ENCODE measurements at regions not wholly inside any gene's neighbourhood (a gene's known extent, or its start where the extent isn't known, plus 50 kb on each side); places are given as distances from the start of the nearest gene placed in this dataset.

DNA sequence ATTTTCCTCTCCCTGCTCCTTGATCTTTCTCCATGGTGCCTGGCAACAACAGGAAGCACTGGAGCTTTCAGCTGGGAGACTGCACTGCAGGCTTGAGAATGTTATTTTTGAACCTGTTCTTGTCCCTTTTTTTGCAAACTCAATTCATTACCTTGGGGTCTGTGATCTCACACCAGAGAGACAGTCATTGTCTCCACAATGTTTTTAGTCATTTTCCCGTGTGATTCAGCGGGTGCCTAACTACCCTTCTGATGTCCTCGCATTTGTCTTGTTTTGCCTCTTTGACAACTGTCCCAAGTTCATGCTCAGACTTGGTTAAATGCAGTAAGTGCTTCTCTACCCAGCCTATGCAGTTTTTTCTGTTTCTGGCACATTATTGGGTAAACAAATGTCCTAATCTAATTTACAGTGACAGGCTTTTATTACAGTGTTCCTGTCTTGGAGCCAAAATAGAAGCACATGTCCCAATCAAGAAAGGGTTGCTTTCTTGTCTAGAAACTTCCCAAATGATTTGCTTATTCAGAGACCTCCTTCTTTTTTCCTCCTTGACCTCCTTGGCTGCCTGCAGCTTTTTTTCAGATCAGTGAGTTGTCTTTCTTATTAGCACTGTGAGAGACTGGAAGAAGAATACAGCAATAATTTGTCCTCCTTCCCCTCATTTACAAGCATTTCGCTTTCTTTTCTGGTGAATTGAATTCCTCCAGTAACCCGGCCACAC, 162.4 kb downstream of the NSUN3 start:
- no peaks in the 10 kb centered on the region for H3K27me3 ChIP-seq (ENCODE audit: insufficient read depth, low read length, poor library complexity)
- DNase-seq = no peak
- no peak overlapping the region for H2AFZ ChIP-seq (ENCODE audit: low read depth, low read length)
- H3K4me2 ChIP-seq (ENCODE audit: insufficient read depth, low read length) = no peak overlapping the region
- H3K9me3 ChIP-seq (ENCODE audit: insufficient read depth, low read length, severe bottlenecking) = no peaks in the 10 kb centered on the region
- no peaks in the 10 kb centered on the region for H3K4me1 ChIP-seq (ENCODE audit: insufficient read depth, low read length)
- no peak overlapping the region for H3K4me3 ChIP-seq (ENCODE audit: low read depth in 1 of 2, low read length in 2 of 2)
- H3K36me3 ChIP-seq (ENCODE audit: insufficient read depth, low read length) = no peaks in the 10 kb centered on the region
- no peak overlapping the region for H3K27ac ChIP-seq (ENCODE audit: low read length)
- TF ChIP-seq, protein P1, sequence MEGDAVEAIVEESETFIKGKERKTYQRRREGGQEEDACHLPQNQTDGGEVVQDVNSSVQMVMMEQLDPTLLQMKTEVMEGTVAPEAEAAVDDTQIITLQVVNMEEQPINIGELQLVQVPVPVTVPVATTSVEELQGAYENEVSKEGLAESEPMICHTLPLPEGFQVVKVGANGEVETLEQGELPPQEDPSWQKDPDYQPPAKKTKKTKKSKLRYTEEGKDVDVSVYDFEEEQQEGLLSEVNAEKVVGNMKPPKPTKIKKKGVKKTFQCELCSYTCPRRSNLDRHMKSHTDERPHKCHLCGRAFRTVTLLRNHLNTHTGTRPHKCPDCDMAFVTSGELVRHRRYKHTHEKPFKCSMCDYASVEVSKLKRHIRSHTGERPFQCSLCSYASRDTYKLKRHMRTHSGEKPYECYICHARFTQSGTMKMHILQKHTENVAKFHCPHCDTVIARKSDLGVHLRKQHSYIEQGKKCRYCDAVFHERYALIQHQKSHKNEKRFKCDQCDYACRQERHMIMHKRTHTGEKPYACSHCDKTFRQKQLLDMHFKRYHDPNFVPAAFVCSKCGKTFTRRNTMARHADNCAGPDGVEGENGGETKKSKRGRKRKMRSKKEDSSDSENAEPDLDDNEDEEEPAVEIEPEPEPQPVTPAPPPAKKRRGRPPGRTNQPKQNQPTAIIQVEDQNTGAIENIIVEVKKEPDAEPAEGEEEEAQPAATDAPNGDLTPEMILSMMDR (IDR thresholded peaks at IDR 0.05; ENCODE audit: borderline replicate concordance, extremely low read depth, low read length, poor library complexity, severe bottlenecking) = no peak
- no peak for TF ChIP-seq EZH2 (IDR thresholded peaks at IDR 0.05; ENCODE audit: borderline replicate concordance, low read depth, low read length, severe bottlenecking)
- H3K9ac ChIP-seq (ENCODE audit: low read depth, low read length) = no peak overlapping the region
- ATAC-seq (ENCODE audit: insufficient read depth, low read depth) = no peak
- no peaks in the 10 kb centered on the region for H4K20me1 ChIP-seq (ENCODE audit: insufficient read depth, low read length)
- H3K79me2 ChIP-seq (ENCODE audit: insufficient read depth, low read length) = no peaks in the 10 kb centered on the region

DNA sequence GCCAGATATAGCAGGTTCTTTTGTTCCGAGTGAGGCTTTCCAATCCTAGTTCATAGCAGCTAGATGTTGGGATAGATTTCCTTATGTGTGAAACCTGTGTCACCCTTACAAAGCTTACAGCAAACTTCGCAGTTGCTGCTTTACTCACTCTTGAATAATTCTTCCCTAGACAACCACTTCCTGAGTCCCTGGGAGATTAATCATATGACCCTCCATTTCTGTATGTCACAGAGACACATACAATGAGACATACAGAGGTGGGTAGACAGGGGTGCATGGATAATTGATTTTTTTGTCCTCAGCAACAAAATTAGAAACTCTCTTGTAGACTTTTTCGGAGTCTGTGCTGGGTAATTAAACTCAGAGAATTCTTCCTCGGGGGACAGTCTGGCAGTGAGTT, 163.2 kb downstream of the NSUN3 start:
- Histone ChIP-seq H3K9ac (ENCODE audit: low read depth, low read length) (no peak overlapping the region), H3K4me2 (ENCODE audit: insufficient read depth, low read length) (no peak overlapping the region), H3K79me2 (ENCODE audit: insufficient read depth, low read length) (no peaks in the 10 kb centered on the region), H3K4me1 (ENCODE audit: insufficient read depth, low read length) (no peaks in the 10 kb centered on the region), H3K9me3 (ENCODE audit: insufficient read depth, low read length, severe bottlenecking) (no peaks in the 10 kb centered on the region), H3K36me3 (ENCODE audit: insufficient read depth, low read length) (no peaks in the 10 kb centered on the region), H3K27ac (ENCODE audit: low read length) (no peak overlapping the region), H4K20me1 (ENCODE audit: insufficient read depth, low read length) (no peaks in the 10 kb centered on the region), H3K4me3 (ENCODE audit: low read depth in 1 of 2, low read length in 2 of 2) (no peak overlapping the region), H3K27me3 (ENCODE audit: insufficient read depth, low read length, poor library complexity) (no peaks in the 10 kb centered on the region), H2AFZ (ENCODE audit: low read depth, low read length) (no peak overlapping the region)
- ATAC-seq (ENCODE audit: insufficient read depth, low read depth) = no peak
- no peak for TF ChIP-seq EZH2 (IDR thresholded peaks at IDR 0.05; ENCODE audit: borderline replicate concordance, low read depth, low read length, severe bottlenecking)
- TF ChIP-seq, protein P1 (IDR thresholded peaks at IDR 0.05; ENCODE audit: borderline replicate concordance, extremely low read depth, low read length, poor library complexity, severe bottlenecking) = no peak
- DNase-seq = no peak

DNA sequence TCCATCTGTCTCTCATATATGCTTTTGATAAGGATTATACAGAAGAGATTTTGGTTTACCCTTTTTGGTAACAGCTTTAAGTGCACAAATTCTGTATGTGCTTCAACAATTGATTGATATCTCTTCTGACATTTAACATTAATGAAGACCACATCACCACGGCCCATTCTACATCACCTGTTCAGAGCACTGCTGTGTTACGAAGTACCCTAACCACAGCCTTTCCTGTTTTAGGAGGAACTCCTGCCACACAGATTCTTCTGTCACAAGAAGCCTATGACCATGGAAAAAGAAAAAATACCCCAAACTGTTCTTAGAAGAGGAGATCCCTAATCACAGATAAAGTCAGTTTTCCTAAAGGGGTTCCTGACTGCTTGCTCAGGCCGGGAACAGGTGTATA, 170.1 kb downstream of the NSUN3 start:
- H3K36me3 ChIP-seq (ENCODE audit: insufficient read depth, low read length) = no peaks in the 10 kb centered on the region
- no peak for ATAC-seq (ENCODE audit: insufficient read depth, low read depth)

More for the DNA sequence above, 170.1 kb downstream of the NSUN3 start:
- Histone ChIP-seq H3K4me3 (ENCODE audit: low read depth in 1 of 2, low read length in 2 of 2) (no peak overlapping the region), H3K4me1 (ENCODE audit: insufficient read depth, low read length) (no peaks in the 10 kb centered on the region), H3K9ac (ENCODE audit: low read depth, low read length) (no peak overlapping the region), H3K27ac (ENCODE audit: low read length) (no peak overlapping the region), H3K27me3 (ENCODE audit: insufficient read depth, low read length, poor library complexity) (no peaks in the 10 kb centered on the region), H3K79me2 (ENCODE audit: insufficient read depth, low read length) (no peaks in the 10 kb centered on the region), H3K9me3 (ENCODE audit: insufficient read depth, low read length, severe bottlenecking) (no peaks in the 10 kb centered on the region), H4K20me1 (ENCODE audit: insufficient read depth, low read length) (no peaks in the 10 kb centered on the region), H2AFZ (ENCODE audit: low read depth, low read length) (no peak overlapping the region), H3K4me2 (ENCODE audit: insufficient read depth, low read length) (no peak overlapping the region)
- TF ChIP-seq, protein P1 (IDR thresholded peaks at IDR 0.05; ENCODE audit: borderline replicate concordance, extremely low read depth, low read length, poor library complexity, severe bottlenecking) = no peak
- TF ChIP-seq EZH2 (IDR thresholded peaks at IDR 0.05; ENCODE audit: borderline replicate concordance, low read depth, low read length, severe bottlenecking) = no peak
- DNase-seq = no peak

All from DND-41 (cell line).